GM04504 (cell line): ENCODE measurements at regions not wholly inside any gene's neighbourhood (a gene's known extent, or its start where the extent isn't known, plus 50 kb on each side); places are given as distances from the start of the nearest gene placed in this dataset.

ENCODE experiments used
- DNase-seq: peaks from one replicate; pipeline ENCODE4 v3.0.0-alpha.2; 2012; ENCODE audit warnings: low read depth

DNA sequence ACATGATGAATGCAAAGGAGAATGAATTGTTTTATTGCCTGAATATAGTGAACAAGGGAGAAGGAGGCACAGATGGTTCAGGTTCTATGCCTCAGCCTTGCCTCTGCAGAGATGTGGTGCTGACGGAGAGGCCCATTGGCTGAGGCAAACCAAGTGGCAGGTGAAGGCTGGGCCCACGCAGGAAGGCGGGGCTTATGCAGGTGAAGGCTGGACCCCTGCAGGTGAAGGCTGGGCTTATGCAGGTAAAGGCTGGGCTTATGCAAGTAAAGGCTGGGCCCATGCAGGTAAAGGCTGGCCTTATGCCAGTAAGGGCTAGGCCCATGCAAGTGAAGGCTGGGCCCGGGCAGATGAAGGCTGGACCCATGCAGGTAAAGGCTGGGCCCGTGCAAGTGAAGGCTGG is 414.7 kb downstream of the LRATD1 start:
- no peak for DNase-seq

DNA sequence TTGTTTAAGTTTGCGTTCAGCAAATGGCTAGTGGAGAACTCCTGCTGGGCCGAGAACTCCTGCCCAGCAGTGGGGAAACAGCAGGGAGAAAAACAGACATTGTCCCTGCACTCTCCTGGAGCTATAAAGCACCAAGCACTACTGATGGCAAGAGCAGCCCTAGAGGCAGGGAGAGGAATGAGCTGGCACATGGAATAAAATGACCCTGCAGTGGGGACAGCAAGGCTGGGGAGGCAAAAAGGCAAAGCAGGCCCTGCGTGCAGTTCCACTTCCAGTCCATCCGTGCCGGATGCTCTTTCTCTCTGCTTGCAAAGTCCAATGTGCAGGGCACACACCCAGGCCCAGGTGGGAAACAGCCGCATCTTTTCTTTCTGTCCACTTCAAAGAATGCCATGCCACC is 415.5 kb downstream of the LRATD1 start:
- no peak for DNase-seq

DNA sequence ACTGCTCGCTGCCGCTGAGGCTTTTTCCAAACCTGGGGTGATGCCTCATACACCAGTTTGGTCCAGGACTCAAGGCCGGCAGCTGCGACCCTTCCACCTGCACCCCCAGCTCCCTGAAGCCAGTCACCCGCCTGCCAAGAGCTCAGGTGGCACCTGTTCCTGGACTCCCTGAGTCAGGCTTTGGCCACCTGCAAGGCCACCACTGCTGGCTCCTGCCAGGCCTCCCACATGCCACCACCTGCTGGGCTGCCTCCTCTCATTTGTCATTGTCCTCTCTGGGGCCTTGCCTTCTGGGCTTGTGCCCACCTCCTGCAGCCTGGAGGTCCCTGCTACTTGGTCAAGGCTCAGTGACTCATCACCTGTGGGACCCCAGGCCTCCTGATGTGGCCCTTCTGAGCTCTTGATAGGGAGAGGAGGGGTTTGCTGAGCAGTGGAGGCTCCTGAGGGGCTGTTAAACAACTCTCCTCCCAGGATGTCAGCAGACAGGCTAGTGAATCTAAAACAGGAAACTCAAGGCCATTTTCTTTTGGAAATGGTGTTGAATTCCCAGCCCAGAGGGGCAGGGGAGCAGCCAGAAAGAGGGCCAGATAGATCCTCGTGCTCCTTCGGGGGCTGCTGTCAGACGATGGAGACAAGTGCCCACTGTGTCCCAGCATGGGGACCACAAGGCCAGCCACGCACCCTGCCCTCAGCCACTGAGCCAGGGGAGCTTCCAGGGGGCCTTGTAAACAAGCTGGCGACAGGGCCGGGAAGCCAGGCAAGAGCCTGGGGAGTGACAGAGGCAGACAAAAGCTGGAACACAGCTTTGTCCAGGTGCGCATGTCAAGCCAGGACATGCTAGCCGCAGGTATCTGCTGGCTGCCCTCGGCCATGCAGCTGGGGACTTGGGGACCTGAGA is 416.8 kb downstream of the LRATD1 start:
- no peak for DNase-seq

DNA sequence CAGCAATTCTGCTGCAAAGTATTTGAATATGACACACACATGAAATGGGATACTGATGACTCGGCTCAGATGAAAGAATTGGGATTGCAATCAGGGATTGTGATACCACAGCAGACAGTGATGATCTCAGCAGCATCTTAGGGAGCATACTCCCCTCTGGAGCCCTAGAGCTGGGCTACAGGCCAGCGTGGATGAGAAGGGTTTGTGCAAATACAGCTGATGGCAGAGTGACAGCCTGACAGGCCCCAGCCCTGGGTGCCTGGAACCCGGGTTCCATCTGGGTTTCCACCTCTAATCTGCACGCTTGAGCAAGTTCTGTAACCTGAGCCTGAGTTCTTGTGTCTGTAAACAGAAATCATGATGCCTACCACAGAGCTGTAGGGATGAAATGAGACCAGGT is 418.0 kb downstream of the LRATD1 start:
- DNase-seq = no peak

DNA sequence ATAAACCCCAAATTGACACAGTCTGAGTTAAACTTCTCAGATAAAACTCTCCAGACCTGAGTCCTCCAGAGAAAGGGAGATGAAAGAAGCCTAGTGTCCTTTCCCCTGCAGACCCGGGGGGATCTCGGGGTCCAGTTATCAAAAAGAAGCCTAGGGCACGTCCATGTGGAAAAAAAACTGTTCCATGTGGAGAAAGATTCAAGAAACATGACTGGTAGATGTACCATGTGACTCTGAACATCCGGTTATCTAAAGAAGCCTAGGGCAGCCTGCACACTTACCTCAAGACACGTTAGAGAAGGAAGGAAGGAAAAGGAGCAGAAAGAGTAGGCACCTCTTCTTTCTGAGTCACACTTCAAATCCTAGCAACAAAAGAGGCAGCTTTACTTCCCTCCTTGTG is 421.0 kb downstream of the LRATD1 start:
- no peak for DNase-seq

DNA sequence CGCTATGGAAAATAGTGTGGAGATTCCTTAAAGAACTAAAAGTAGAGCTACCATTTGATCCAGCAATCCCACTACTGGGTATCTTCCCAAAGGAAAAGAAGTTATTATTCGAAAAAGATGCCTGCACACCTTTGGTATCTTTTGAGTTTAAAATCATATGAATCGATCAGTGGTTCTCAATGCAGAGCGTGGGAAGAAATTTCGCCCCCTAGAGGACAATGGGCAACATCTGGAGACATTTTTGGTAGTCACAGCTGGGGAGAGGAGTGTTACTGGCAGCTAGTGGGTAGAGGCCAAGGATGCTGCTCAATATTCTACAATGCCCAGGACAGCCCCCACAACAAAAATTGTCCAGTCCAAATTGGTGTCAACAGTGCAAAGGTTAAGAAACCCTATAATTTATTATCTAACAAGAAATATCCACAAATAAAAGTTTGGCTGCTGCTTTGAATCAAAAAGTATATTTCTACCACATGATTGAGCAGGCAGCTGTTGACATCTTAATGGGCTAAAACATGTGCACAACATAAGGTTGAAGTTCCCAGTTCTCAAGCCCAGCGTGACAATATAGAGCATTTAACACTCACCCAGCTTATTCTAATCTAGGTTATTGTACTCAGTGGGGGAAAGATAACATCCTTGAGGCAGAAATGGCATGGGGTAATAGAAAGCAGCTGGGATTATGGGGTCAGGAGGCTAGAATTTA is 425.7 kb downstream of the LRATD1 start:
- no peak for DNase-seq

DNA sequence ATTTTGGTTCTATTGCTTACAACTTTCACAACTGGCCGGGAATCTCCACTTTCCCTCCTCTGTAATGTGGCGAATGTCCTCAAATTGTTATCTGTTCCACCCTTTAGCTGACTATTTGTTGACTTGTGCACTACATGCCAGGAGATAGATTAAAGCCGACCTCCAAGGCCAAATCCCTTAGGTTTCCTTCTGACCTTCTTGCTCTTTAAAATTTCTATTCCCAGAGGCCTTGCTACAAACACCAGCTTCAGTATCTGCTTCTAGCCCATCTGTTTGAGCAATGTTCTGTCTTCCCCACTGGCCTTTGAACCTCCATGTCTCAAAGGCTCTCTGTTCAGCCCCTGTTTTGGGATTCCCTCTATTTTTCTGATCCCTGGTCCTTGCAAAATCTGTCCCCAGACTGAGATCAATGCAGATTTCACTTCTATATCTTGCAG is 426.2 kb downstream of the LRATD1 start:
- DNase-seq = no peak

DNA sequence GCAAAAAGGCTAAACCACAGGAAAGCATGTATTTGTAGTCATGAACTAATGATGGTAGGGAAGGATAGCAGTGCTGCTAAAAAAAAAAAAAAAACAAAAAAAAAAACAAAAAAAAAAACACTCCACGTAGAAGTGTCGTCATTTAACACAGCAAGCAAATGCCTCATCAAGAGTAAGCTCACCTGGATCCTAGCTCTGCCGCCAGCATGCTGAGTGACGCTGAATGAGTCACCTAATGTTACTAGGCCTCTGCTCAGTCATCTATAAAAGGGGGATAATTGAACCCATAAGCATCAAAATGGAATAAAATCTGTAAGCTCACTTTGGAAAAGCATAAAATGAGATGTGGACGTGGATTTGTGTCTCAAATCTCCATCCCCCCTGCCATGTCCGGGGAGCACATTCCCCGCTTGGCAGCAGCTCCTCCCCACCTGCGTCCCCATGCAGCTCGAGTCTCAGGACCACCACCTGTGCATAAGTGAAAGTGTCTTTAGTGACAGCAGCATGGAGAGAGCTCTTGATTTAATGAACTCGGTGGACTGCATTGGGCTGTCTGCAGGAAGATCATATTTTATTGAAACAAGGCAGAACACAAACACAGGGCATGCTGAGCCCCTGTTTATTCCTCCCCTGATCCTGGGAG is 427.5 kb downstream of the LRATD1 start:
- DNase-seq = no peak

DNA sequence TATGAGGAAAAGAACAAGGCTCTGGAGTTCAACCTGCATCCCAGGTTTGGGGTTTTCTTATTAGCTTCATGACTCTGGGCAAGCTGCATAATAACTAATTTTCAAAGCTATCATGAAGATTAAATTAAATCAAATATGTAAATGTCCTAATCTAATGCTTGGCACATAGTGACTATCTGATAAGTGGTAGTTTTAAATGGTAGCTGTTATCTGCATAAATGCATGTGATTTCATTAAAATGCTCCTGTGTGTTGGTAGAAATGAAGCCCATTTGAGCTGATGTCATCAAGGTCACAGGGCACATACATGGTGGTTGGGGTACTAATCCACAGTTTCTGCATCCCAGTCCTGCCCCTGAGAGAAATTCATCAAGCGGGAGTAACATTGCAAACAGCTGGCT is 428.8 kb downstream of the LRATD1 start:
- DNase-seq = no peak

DNA sequence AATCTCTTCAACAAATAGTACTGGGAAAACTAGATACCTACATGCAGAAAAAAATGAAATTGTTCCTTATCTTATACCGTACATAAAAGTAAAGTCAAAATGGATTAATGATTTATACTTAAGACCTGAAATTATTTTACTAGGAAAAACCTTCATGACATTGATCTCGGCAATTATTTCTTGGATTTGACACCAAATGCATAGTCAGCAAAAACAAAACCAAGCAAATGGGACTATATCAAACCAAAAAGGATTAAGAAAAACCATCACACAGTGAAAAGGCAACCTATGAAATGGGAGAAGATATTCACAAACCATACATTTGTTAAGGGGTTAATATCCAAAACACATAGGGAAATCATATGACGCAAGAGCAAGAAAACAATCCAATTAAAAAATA is 433.6 kb downstream of the LRATD1 start:
- no peak for DNase-seq

DNA sequence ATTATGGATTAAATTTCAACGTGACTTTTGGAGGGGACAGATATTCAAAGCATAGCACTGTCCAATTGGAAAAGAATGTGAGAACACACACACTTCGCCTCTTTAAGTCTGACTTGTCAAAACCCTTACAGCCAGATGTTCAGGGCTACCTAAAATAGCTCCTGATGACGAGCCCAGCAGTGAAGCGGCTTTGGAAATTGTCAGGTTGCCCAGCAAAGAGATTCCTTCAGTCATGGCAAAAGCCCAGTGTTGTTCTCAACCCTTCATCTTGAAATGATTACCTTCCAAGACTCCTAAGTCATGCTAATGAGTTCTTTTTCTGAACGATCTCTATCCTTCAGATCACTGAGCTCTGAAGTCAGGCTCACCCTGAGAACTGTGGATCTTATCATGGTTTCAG is 436.6 kb downstream of the LRATD1 start:
- peak; percentile 46 for DNase-seq

DNA sequence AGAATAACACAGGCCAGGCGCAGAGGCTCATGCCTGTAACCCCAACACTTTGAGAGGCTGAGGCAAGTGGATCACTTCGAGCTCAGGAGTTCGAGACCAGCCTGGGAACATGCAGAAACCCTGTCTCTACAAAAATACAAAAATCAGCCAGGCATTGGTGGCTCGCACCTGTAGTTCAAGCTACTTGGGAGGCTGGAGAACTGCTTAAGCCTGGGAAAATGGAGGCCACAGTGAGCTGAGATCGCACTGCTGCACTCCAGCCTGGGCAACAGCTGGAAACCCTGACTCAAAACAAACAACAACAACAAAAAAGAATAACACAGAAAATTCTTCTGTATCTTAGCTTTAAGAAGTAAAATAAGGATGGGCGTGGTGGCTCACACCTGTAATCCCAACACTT is 440.3 kb downstream of the LRATD1 start:
- DNase-seq = no peak

DNA sequence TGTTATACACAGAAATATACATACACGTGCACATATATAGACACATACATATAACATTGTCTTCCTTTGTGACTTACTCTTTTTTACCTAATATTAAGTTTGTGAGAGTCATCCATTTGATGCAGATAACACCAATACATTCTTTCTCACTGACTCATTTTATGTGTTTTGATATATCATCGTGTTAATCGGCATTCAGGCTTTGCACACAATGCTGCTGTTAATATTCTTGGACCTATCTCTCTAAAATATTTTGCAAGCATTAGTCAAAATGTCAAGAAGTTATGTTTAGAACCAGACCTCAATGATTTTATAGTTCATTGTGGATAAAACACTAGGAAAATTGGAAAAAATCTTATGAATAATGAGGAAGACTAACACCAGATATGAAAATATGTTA is 441.1 kb downstream of the LRATD1 start:
- DNase-seq = no peak

DNA sequence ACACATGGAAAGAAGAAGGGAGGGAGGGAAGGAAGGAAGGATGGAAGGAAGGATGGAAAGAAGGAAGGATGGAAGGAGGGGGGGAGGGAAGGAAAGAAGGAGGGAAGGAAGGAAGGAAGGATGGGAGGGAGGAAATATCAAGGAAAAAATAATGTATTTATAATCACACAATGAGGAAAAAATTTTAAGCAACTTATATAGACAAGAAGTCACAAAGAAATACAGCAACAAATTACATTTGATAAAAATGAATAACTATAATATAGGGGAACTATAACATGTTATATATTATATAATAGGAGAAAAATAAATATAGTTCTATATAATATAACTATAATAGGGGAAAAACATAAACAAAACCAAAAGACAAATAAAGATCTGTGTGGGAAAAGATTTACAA is 441.8 kb downstream of the LRATD1 start:
- DNase-seq = no peak

DNA sequence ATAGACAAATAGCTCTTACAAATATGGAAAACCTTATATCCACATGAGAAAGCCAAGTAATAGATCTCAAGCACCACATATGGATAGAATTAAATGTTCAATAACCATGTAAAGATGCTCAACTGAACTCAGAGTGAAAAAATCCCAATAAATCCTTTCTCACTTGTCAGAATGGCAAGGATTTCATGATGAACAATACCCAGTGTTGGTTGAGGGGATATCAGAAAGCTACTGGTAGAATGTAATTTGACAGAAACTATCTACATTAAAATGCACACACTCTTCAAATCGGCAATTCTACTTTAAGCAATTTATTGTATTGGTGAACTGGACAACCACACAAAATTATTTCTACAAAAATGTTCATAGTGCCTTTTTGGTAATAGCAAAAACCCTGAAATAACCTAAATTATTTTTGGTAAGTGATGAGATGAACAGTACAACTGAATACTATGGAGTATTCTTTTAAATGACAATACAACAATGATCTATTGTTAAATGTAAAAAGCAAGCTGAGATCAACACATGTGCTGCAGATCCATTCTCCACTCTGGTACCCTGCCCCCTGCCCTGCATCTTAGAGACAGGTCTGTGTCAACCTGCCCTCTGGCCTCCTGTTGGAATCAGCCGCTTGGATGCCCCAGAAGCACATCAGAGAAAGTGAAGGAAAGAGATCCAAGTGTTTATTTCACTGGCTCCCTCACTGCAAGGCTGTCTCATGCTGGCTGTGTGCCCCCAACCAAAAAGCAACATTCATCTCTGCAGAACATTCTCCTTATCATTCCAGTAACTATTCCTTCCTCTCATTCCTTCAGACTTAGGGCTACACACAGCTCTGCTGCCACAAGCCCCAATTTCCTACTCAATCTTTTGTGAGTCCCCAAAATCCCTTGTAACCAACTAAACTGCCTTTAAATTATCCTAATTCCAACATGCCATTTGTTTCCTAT is 442.5 kb downstream of the LRATD1 start:
- no peak for DNase-seq

DNA sequence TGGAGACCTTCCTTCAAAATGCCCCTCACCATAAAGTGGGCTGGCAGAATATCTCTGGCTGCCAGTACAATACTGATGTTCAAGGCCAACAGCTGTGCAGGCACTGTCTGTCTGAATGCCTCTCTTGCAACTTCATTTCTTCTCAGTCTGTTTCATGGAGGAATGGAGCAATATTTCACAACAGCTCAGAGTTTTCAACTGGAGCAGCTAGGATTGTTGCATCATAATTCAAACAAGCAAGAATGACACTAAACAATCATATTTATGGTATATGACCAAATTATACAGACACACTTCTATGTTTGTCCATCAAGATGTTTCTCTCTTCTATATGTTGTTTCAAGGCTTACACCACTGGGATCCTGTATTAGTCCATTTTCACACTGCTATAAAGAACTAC is 444.2 kb downstream of the LRATD1 start:
- DNase-seq = no peak

DNA sequence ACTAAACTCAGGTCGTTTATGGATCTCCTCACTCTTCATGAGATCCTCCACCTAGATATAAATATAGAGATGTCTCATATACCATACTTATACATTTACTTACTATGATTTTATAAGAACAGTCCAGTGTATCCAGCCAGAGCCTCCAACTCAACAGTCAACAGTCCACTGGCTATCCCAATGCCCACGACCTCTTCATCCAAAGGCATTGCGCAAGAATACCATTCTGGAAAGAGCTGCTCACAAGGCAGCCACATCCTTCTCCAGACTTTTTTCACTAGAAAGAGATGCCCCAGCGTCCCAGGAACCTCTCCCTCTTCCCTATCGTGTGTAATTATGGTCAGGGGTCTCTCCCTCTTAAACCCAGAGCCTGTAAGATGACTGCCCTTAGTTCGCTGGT is 448.8 kb downstream of the LRATD1 start:
- DNase-seq = no peak

DNA sequence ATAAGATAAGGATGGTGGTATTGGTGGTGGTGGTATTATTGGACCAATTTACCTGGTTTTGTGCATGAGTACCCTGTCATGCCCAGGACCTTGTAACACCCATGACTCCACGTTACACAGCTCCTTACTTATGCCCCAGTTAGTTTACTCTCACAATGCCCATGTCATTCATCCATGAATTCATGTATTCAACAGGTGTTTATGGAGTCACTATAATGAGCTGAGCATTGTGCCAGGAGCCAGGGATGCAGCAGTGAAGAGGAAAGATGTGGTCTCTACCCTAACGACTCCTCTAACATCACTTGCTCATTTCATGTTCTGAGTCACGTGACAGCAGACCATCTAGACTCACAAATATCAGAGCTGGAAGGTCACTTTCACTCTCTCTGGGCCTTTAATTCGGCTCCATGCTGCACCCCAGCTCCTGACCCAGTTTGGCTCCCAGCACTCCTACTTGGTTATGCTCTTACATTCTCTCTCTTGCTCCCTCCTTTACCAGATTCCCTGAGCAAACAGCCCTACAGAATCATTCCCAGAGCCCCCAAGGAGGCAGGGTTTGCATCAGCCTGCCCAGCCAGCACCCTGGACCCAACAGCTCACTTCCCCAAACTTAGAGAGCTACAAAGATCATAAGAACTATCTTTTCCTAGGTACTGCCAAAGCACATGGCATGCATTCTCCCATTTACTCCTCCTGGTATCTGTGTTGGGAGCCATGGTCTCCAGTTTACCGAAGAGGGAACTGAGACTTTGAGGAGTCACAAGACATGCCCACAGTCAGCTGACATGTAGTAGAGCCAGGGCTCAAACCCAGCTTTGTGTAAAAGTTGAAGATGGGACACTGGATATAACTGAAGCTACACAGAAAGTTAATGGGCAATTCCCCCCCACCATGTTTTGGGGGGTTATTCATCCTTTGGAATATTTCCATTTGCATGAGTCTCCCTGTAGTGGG is 449.9 kb downstream of the LRATD1 start:
- no peak for DNase-seq

DNA sequence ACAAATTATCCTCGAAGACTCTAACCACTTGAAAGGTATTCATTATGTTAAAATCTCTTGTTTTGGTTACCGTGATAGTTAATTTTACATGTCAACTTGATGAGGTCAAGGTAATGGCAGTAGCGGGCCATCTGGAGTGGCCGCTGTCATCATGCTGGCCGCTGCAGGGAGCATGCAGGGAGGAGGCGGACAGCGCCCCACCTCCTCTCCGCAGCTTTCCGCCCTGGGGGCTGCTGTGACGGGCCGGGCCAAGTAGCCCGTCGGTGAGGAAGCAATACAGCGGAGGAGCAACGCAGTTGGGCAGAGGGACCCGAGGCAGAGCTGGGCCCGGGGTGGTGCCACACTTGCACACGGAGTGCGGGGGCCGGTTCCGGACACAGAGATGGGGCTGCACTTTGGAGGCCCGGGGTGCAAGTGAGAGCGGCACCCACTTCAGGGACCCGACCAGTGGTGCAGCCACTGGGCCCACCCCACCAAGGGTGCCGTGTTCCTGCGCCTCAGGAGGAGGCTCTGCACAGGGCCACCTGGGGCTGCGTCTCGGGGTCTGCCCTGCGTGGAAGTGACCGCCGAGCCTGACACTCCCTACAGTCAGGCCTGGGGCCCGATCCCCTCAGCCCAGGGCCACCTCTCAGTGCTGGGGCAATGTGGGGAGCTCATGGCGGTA is 452.4 kb downstream of the LRATD1 start:
- no peak for DNase-seq

DNA sequence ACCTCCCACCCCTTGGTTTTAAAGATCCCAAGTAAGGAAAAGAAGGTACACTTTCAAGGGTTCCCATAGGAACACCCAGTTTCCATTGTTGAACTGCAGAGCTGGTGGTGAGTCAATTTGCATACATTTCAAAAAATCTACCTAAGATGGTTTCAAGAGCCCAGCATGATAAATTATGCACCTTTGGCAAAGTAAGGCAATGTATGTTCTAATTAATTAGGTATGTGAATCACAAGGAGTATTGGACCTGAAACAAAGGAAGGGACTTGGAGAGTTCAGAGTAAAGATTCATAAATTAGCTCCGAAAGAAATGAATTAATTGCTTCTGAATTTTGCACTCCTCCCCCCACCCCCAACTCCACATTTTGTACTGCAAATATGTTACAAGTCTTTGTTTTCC is 459.7 kb downstream of the LRATD1 start:
- no peak for DNase-seq
